Neutrophil (primary cell): ENCODE measurements at regions not wholly inside any gene's neighbourhood (a gene's known extent, or its start where the extent isn't known, plus 50 kb on each side); places are given as distances from the start of the nearest gene placed in this dataset.

Experiments
- H3K27ac ChIP-seq: fragments of 200-600 bp; sonication (generic); 2 replicates; pipeline ENCODE4 v1.5.1; 2016; ENCODE audit warnings: mild to moderate bottlenecking, moderate library complexity
- H3K27me3 ChIP-seq: fragments of 200-600 bp; sonication (generic); 2 replicates; pipeline ENCODE4 v1.6.0; 2016; ENCODE audit warnings: mild to moderate bottlenecking
- H3K36me3 ChIP-seq: fragments of 200-600 bp; sonication (generic); 2 replicates; pipeline ENCODE4 v1.5.1; 2017
- H3K4me1 ChIP-seq, 2 experiments: fragments of 200-600 bp in 1 of 2; sonication (generic) in 1 of 2; 1 replicate in 1 of 2; 2 replicates in 1 of 2; pipeline versions ENCODE4 v1.5.1 to v1.6.1; 2013 to 2016; ENCODE audit warnings: low read depth in 1 of 2, low read length in 1 of 2, mild to moderate bottlenecking in 1 of 2, moderate library complexity in 1 of 2; ENCODE audit not compliant: control insufficient read depth in 1 of 2, insufficient read depth in 1 of 2
- H3K4me3 ChIP-seq, 2 experiments: fragments of 200-600 bp in 1 of 2; sonication (generic) in 1 of 2; 1 replicate in 1 of 2; 2 replicates in 1 of 2; pipeline ENCODE4 v1.5.1; 2013 to 2016; ENCODE audit warnings: low read depth in 1 of 2, low read length in 1 of 2, mild to moderate bottlenecking in 1 of 2, moderate library complexity in 1 of 2
- H3K9me3 ChIP-seq: fragments of 200-600 bp; sonication (generic); 2 replicates; pipeline ENCODE4 v1.5.1; 2016
- TF ChIP-seq, protein P1 (sequence below): fragments of 200-600 bp; sonication (generic); IDR thresholded peaks from 2 replicates; pipeline ENCODE4 v1.5.1; 2016; ENCODE audit warnings: antibody characterized with exemption

- TF ChIP-seq, protein P1, sequence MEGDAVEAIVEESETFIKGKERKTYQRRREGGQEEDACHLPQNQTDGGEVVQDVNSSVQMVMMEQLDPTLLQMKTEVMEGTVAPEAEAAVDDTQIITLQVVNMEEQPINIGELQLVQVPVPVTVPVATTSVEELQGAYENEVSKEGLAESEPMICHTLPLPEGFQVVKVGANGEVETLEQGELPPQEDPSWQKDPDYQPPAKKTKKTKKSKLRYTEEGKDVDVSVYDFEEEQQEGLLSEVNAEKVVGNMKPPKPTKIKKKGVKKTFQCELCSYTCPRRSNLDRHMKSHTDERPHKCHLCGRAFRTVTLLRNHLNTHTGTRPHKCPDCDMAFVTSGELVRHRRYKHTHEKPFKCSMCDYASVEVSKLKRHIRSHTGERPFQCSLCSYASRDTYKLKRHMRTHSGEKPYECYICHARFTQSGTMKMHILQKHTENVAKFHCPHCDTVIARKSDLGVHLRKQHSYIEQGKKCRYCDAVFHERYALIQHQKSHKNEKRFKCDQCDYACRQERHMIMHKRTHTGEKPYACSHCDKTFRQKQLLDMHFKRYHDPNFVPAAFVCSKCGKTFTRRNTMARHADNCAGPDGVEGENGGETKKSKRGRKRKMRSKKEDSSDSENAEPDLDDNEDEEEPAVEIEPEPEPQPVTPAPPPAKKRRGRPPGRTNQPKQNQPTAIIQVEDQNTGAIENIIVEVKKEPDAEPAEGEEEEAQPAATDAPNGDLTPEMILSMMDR: no peak
- Histone ChIP-seq H3K4me3 (no peak overlapping the region), H3K9me3 (no peaks in the 10 kb centered on the region), H3K27ac (no peak overlapping the region), H3K27me3 (peaks cover 2% of the 10 kb centered on the region), H3K4me1 (peaks cover 0 to 10% of the 10 kb centered on the region in 2 experiments), H3K36me3 (no peaks in the 10 kb centered on the region)
Observed at GRCh38 chr16:9374061-9374460, 282.6 kb downstream of the HAPSTR1 start.

DNA sequence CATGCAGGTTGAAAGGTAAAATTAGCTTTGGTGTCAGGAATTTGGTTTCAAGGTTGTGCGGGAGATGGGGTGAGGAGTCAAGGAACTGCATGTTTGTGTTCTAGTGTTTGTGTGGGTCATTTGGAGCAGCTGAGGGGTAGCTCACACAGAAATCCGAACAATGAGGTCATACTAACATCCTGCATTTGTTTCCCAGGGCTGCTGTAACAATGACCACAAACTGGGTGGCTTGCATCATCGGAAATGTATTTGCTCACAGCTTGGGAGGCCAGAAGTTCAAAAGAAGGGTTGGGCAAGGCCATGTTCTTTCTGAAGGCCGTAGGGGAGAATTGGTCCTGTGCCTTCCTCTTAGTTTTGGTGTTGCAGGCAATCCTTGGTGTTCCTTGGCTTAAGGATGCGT, 287.4 kb downstream of the HAPSTR1 start:
- H3K27ac ChIP-seq: no peak overlapping the region
- no peaks in the 10 kb centered on the region for H3K9me3 ChIP-seq
- no peaks in the 10 kb centered on the region for H3K27me3 ChIP-seq
- TF ChIP-seq, protein P1: no peak
- H3K4me1 ChIP-seq: peaks cover 0 to 15% of the 10 kb centered on the region in 2 experiments
- no peak overlapping the region for H3K4me3 ChIP-seq
- no peaks in the 10 kb centered on the region for H3K36me3 ChIP-seq

GRCh38 chr16:9380221-9380620, 288.8 kb downstream of the HAPSTR1 start:
- TF ChIP-seq, protein P1: no peak
- Histone ChIP-seq H3K27me3 (no peaks in the 10 kb centered on the region), H3K9me3 (no peaks in the 10 kb centered on the region), H3K4me1 (peaks cover 0 to 15% of the 10 kb centered on the region in 2 experiments), H3K36me3 (no peaks in the 10 kb centered on the region), H3K4me3 (no peak overlapping the region), H3K27ac (no peak overlapping the region)

- no peaks in the 10 kb centered on the region for H3K9me3 ChIP-seq
- peaks cover 0 to 15% of the 10 kb centered on the region in 2 experiments for H3K4me1 ChIP-seq
- H3K4me3 ChIP-seq: no peak overlapping the region
- TF ChIP-seq, protein P1: no peak
- no peaks in the 10 kb centered on the region for H3K36me3 ChIP-seq
- H3K27ac ChIP-seq: no peak overlapping the region
- no peaks in the 10 kb centered on the region for H3K27me3 ChIP-seq
Observed at GRCh38 chr16:9381399-9381798, 290.0 kb downstream of the HAPSTR1 start.

DNA sequence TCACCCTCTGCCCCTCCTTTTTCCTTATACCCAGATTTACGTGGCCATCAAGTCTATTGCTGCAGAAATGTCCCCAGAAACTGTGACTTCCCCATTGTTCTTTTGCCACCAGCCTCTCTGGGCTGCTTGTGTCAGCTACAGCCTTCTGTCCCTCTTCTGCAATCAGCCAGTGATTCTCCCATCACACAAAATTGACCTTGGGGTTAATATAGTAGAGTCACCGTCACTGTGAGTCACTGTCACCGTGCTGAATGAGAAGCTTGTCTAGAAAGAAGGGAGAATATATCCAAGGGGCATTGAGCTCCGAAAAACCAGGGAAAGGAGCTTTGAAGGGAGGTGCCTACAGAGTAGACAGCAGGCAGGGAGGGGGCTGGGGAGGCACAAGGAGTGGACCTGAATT, 290.5 kb downstream of the HAPSTR1 start:
- Histone ChIP-seq H3K27me3 (no peaks in the 10 kb centered on the region), H3K9me3 (no peaks in the 10 kb centered on the region), H3K27ac (no peak overlapping the region), H3K4me3 (no peak overlapping the region), H3K36me3 (no peaks in the 10 kb centered on the region), H3K4me1 (peaks cover 0 to 15% of the 10 kb centered on the region in 2 experiments)
- TF ChIP-seq, protein P1: no peak

DNA sequence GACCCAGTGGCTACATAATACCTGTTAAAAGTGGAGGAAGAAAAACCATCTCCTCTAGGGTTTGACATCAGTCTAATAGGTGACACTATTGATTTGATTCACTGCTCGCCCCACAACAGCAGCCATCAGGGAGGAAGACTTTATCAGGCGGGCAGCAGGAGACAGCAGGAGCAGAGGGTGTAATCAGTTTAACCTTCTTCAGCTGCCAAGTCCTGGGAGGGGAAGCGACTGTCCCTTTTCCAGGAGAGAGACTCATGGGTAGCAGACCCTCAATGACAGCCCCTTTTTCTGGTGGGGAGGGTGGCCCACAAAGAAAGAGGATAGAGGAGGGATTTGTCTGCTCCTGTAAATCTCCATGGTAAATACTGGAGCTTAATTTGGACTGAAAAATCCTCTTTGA, 291.8 kb downstream of the HAPSTR1 start:
- Histone ChIP-seq H3K4me1 (peaks cover 0 to 13% of the 10 kb centered on the region in 2 experiments), H3K27ac (no peak overlapping the region), H3K4me3 (no peak overlapping the region), H3K36me3 (no peaks in the 10 kb centered on the region), H3K9me3 (no peaks in the 10 kb centered on the region), H3K27me3 (no peaks in the 10 kb centered on the region)
- TF ChIP-seq, protein P1: no peak
